Neural crest cell (in vitro differentiated cells): ENCODE measurements at regions not wholly inside any gene's neighbourhood (a gene's known extent, or its start where the extent isn't known, plus 50 kb on each side); places are given as distances from the start of the nearest gene placed in this dataset.

Experiments
- DNase-seq: peaks from one replicate; pipeline ENCODE4 v3.0.0; 2021; ENCODE audit warnings: low read depth, mixed read lengths, low spot score
- H3K27ac Mint-ChIP-seq: one replicate; pipeline ENCODE4 v1.8.0; 2021; ENCODE audit warnings: mild to moderate bottlenecking, mixed read lengths; ENCODE audit not compliant: unreplicated experiment
- H3K27me3 Mint-ChIP-seq: 2 replicates; pipeline ENCODE4 v1.8.0; 2021; ENCODE audit warnings: low read depth, mild to moderate bottlenecking, mixed read lengths
- H3K36me3 Mint-ChIP-seq: 2 replicates; pipeline ENCODE4 v1.8.0; 2021; ENCODE audit warnings: low read depth, mild to moderate bottlenecking, mixed read lengths
- H3K4me1 Mint-ChIP-seq: 2 replicates; pipeline ENCODE4 v1.8.0; 2021; ENCODE audit warnings: mixed read lengths
- H3K4me3 Mint-ChIP-seq: one replicate; pipeline ENCODE4 v1.8.0; 2021; ENCODE audit warnings: mild to moderate bottlenecking, mixed read lengths
- H3K9me3 Mint-ChIP-seq: 2 replicates; pipeline ENCODE4 v1.8.0; 2021; ENCODE audit warnings: mixed read lengths
- CTCF ChIP-seq: fragments of 200-600 bp; sonication (generic); conservative IDR thresholded peaks from 2 replicates; pipeline ENCODE4 v1.5.0; 2021; ENCODE audit warnings: antibody characterized with exemption, mild to moderate bottlenecking

GRCh38 chr5:12214267-12215015, 310.2 kb upstream of the CTNND2 start:
- no peaks in the 10 kb centered on the region for H3K27me3 Mint-ChIP-seq
- no peak for DNase-seq
- H3K9me3 Mint-ChIP-seq: peaks cover 9% of the 10 kb centered on the region
- peaks cover 16% of the 10 kb centered on the region for H3K4me1 Mint-ChIP-seq
- no peak overlapping the region for H3K27ac Mint-ChIP-seq
- no peak overlapping the region for H3K4me3 Mint-ChIP-seq
- no peak for TF ChIP-seq CTCF
- peaks cover 3% of the 10 kb centered on the region for H3K36me3 Mint-ChIP-seq

GRCh38 chr5:12208366-12209100, 304.3 kb upstream of the CTNND2 start:
- Mint-ChIP-seq H3K27me3 (no peaks in the 10 kb centered on the region), H3K27ac (no peak overlapping the region), H3K9me3 (peaks cover 4% of the 10 kb centered on the region), H3K36me3 (peaks cover 5% of the 10 kb centered on the region), H3K4me1 (no peaks in the 10 kb centered on the region), H3K4me3 (no peak overlapping the region)
- TF ChIP-seq CTCF: no peak
- no peak for DNase-seq

- Mint-ChIP-seq H3K4me3 (no peak overlapping the region), H3K27ac (no peak overlapping the region), H3K4me1 (no peaks in the 10 kb centered on the region), H3K27me3 (no peaks in the 10 kb centered on the region), H3K9me3 (no peaks in the 10 kb centered on the region), H3K36me3 (peaks cover 2% of the 10 kb centered on the region)
- TF ChIP-seq CTCF: no peak
- no peak for DNase-seq
Observed at GRCh38 chr5:12204761-12205160, 300.5 kb upstream of the CTNND2 start.

- no peak for DNase-seq
- TF ChIP-seq CTCF: no peak
- Mint-ChIP-seq H3K9me3 (no peaks in the 10 kb centered on the region), H3K27ac (no peak overlapping the region), H3K36me3 (no peaks in the 10 kb centered on the region), H3K27me3 (no peaks in the 10 kb centered on the region), H3K4me1 (no peaks in the 10 kb centered on the region), H3K4me3 (no peak overlapping the region)
Observed at GRCh38 chr5:12193536-12193935, 289.3 kb upstream of the CTNND2 start.

- DNase-seq: no peak
- Mint-ChIP-seq H3K4me1 (no peaks in the 10 kb centered on the region), H3K36me3 (no peaks in the 10 kb centered on the region), H3K27ac (no peak overlapping the region), H3K4me3 (no peak overlapping the region), H3K27me3 (no peaks in the 10 kb centered on the region), H3K9me3 (peaks cover 2% of the 10 kb centered on the region)
- no peak for TF ChIP-seq CTCF
Observed at GRCh38 chr5:12183003-12183402, 278.8 kb upstream of the CTNND2 start.
